ENCODE measurements at regions not wholly inside any gene's neighbourhood (a gene's known extent, or its start where the extent isn't known, plus 50 kb on each side); places are given as distances from the start of the nearest gene placed in this dataset.

DNA sequence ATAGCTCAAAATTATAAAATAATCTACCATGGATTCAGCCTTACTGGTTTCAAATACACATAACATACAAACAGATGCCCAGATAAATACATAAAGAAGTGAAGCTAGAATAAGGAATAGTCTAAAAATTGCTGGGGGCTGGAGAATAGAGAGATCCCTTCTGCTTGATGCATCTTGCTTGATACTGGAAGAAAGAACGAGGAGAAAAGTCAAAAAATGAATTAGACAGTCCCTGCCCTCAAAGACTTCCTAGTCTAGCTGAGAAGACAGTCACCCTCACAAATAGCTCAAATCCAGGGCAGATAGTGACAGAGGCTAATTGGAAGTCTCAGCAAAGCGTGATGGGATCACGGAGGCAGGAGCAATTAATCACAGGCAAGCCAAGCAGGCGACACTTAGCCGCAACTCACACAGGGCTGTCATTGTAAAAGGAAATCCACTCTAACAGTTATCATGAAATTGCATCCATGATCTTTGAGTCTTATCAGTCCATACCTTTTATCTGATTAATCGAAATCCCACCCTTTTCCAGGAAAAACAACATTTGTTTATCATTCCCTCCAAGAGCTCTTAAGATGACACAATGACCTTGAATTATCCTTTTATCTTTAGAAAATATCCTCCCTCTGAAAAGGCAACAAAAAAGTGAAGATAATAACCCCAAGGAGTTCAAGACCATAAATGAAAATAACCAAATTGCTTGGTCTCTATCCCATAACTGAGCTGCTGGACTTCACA, 59.7 kb upstream of the TIAM1 start:
- H3K4me3 ChIP-seq (ENCODE audit: low read depth, poor library complexity, severe bottlenecking), result no peak overlapping the region
- TF ChIP-seq, protein P1, sequence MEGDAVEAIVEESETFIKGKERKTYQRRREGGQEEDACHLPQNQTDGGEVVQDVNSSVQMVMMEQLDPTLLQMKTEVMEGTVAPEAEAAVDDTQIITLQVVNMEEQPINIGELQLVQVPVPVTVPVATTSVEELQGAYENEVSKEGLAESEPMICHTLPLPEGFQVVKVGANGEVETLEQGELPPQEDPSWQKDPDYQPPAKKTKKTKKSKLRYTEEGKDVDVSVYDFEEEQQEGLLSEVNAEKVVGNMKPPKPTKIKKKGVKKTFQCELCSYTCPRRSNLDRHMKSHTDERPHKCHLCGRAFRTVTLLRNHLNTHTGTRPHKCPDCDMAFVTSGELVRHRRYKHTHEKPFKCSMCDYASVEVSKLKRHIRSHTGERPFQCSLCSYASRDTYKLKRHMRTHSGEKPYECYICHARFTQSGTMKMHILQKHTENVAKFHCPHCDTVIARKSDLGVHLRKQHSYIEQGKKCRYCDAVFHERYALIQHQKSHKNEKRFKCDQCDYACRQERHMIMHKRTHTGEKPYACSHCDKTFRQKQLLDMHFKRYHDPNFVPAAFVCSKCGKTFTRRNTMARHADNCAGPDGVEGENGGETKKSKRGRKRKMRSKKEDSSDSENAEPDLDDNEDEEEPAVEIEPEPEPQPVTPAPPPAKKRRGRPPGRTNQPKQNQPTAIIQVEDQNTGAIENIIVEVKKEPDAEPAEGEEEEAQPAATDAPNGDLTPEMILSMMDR (IDR thresholded peaks at IDR 0.05), result no peak
- TF ChIP-seq POLR2A (IDR thresholded peaks at IDR 0.05), result no peak
- DNase-seq (ENCODE audit: low spot score in 2 of 2), result no peak
- intact Hi-C loops (cut with DNase I; ENCODE audit: low total_unique reads), result no loop called here
- 80 to 81% methylated on average over 6 of the region's 6 CpGs for WGBS, 2 donors

DNA sequence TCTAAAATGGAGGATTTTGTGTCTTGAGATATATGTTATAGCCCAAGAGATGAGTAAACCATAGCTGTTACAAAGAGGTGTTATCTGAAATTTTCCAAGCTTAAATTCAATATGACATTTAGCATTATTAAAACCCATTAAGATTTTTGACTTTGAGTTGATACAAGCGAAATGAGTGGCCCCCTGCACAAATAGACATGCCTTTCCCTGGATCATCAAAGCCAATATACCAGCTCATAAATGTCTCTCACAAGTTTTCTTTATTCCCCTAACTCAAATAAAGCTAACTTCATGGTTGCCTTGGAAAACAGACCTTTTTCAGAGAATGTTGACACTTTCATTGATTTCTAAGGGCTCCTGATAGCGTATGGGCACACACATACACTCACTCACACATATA, 55.5 kb upstream of the TIAM1 start:
- intact Hi-C loops (cut with DNase I; ENCODE audit: low total_unique reads), result no loop called here
- DNase-seq (ENCODE audit: low spot score in 2 of 2), result no peak
- no peak overlapping the region for H3K4me3 ChIP-seq (ENCODE audit: low read depth, poor library complexity, severe bottlenecking)
- 94 to 98% methylated on average over 2 of the region's 2 CpGs for WGBS, 2 donors
- TF ChIP-seq POLR2A (IDR thresholded peaks at IDR 0.05), result no peak
- TF ChIP-seq, protein P1 (IDR thresholded peaks at IDR 0.05), result no peak

- peak in 1 of 2 donors; percentile 43 for DNase-seq (ENCODE audit: low spot score in 2 of 2)
- TF ChIP-seq, protein P1 (IDR thresholded peaks at IDR 0.05), result no peak
- no peak for TF ChIP-seq POLR2A (IDR thresholded peaks at IDR 0.05)
- 57 to 62% methylated on average over 5 of the region's 5 CpGs for WGBS, 2 donors
- no peak overlapping the region for H3K4me3 ChIP-seq (ENCODE audit: low read depth, poor library complexity, severe bottlenecking)
- intact Hi-C loops (cut with DNase I; ENCODE audit: low total_unique reads), result no loop called here
Observed at GRCh38 chr21:31398574-31398973, 54.5 kb upstream of the TIAM1 start.

DNA sequence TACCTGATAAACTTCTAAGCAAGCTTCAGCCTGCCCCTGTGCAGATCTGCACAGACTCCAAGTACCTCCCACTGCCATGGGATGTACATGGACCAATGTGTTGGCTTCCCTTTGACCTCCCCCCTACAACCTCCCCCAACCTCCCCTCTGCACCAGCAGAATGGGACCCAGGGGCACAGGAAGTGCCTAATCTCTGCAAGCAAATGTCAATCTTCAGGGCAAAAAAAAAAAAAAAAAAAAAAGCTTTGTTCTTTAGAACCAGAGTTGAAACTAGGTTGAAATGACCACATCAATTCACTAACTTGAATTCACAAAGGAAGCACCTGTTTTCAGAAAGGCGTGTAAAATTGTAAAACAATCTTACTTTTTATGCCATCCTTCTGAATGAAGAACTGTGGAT, 53.9 kb upstream of the TIAM1 start:
- DNase-seq (ENCODE audit: low spot score in 2 of 2), result peak in 1 of 2 donors; percentile 40
- TF ChIP-seq, protein P1 (IDR thresholded peaks at IDR 0.05), result no peak
- no peak for TF ChIP-seq POLR2A (IDR thresholded peaks at IDR 0.05)
- WGBS, 2 donors, result 50 to 54% methylated on average over 1 of the region's 1 CpG
- no peak overlapping the region for H3K4me3 ChIP-seq (ENCODE audit: low read depth, poor library complexity, severe bottlenecking)
- intact Hi-C loops (cut with DNase I; ENCODE audit: low total_unique reads), result no loop called here

DNA sequence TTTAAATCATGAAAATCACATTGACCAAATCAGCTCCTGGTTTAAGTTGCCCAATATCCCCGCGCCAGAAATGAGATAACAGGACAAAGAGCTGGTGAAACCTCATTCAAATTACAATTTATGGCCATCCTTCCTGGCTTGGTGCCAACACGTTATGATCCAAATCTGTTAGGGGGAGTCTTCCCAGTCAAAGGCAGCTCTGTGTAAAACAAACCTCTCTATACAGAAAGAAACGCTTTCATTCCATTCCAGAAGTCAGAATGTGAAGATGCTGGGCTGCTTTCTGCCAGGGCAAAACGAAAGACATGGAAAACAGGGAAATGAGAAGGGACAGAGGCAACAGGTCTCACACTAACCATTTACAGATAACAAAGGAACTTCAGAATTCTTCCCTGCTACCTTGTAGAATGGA, 53.5 kb upstream of the TIAM1 start:
- intact Hi-C loops (cut with DNase I; ENCODE audit: low total_unique reads), result no loop called here
- no peak overlapping the region for H3K4me3 ChIP-seq (ENCODE audit: low read depth, poor library complexity, severe bottlenecking)
- WGBS, 2 donors, result 15 to 19% methylated on average over 5 of the region's 5 CpGs
- TF ChIP-seq, protein P1 (IDR thresholded peaks at IDR 0.05), result no peak
- no peak for TF ChIP-seq POLR2A (IDR thresholded peaks at IDR 0.05)
- DNase-seq (ENCODE audit: low spot score in 2 of 2), result peak in 1 of 2 donors; percentile 64

DNA sequence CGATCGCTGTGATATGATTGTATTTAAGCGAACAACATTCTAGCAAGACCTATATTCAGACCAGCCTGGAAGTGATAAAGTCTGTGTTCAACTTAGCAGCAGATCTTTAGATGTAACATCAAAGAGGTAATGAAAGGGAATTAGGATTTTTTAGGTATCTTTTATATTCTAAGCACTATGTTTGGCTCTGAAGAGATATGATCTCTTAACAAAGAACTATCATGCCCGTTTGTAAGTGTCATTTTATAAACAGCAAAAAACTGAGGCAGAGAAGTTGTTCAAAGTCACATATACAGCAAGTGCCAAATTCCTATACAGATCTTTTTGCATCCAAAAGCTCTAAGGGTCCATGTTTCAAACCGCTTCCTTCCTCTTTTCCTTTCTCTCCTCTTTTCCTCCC, 53.0 kb upstream of the TIAM1 start:
- intact Hi-C loops (cut with DNase I; ENCODE audit: low total_unique reads), result no loop called here
- no peak for DNase-seq (ENCODE audit: low spot score in 2 of 2)
- 76 to 80% methylated on average over 5 of the region's 5 CpGs for WGBS, 2 donors

More for the DNA sequence above, 53.0 kb upstream of the TIAM1 start:
- no peak for TF ChIP-seq POLR2A (IDR thresholded peaks at IDR 0.05)
- TF ChIP-seq, protein P1 (IDR thresholded peaks at IDR 0.05), result no peak
- H3K4me3 ChIP-seq (ENCODE audit: low read depth, poor library complexity, severe bottlenecking), result no peak overlapping the region

Measured in lower leg skin (tissue), 4 donors.